HuH-7 (cell line): ENCODE measurements at regions not wholly inside any gene's neighbourhood (a gene's known extent, or its start where the extent isn't known, plus 50 kb on each side); places are given as distances from the start of the nearest gene placed in this dataset.

ENCODE experiments used
- DNase-seq: peaks from one replicate; pipeline ENCODE4 v3.0.0; 2011; ENCODE audit warnings: low spot score

DNA sequence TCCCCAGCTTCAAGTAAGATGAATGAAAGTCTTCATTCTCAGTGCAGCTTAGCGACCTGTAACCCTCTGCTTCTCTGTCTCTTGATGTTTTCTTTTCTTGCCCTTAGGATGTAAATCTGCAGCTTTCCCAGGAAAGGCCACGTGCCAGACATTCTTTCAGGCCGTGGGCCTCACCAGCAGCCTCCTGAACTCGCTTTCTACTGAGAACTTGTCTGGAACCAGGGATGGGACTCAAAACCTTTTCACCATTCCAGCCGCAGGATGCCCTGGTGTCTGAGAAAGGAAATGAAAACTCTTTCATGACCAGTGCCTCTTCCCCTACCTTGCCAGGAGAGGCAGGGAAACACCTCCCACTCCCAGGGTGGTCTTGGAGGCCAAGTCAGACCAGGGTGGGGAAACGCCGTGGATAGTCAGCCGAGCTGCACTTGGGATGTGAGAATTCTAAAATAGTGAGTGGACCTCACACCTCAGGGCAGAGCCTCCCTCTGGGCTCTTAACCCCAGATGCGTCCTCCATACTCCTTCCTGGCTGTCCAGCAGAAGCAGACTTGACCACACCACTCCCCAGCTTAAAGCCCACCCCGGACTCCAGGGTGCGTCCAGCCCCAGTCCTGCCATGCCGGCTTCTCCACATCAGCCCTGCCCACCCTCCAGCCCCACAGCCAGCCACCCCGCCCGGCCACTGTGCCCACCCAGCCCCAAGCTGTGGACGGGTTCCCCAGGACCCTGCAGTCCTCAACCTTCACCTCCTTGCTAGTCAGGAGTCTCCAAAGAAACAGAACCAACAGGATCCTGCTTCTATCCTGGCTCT lies 115.5 kb downstream of the TWIST2 start:
- no peak for DNase-seq

GRCh38 chr2:238963971-238964328 lies 116.1 kb downstream of the TWIST2 start:
- DNase-seq = no peak

- DNase-seq = no peak
Observed at GRCh38 chr2:238964544-238965067, 116.7 kb downstream of the TWIST2 start.

- no peak for DNase-seq
Observed at GRCh38 chr2:238965371-238966071, 117.6 kb downstream of the TWIST2 start.

DNA sequence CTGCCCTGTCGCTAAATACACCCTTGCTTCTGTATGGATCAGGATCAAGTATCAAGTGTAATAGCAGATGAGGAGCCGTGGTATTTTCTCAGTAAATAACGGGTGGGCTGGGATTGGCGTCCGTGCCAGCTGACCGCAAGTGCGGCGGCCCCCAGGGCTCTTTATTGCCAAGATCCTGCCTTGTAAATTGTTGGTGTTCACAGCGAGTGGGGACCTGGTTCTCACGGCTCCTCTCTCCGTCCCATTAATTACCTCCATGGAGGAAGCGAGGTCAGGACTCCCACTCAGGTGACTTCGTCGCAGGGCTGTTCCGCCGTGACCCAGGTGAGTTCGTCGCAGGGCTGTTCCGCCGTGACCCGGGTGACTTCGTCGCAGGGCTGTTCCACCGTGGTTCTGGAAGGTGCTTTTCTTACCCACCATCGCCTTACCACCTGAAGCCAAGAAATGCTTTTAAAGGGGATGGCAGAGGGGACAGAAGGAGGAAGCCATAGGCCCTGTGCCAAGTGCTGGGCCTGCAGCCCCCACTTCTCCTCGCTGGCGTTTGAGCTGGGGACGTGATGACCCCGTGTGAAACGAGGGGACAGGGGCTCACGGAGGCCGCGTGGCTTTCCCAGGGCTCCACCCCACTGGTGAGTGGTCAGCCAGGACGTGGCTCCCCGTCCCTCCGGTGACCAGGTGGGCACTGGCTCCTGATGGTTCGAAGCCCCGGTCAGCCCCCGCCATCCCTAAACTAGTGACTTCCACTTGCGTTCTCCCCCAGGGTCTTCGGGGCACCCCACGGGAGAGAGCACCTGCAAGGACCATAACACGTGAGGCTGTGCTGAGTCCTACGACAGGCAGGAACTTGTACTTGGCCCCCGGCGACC lies 118.4 kb downstream of the TWIST2 start:
- DNase-seq = no peak

- no peak for DNase-seq
Observed at GRCh38 chr2:238967031-238967977, 119.4 kb downstream of the TWIST2 start.

DNA sequence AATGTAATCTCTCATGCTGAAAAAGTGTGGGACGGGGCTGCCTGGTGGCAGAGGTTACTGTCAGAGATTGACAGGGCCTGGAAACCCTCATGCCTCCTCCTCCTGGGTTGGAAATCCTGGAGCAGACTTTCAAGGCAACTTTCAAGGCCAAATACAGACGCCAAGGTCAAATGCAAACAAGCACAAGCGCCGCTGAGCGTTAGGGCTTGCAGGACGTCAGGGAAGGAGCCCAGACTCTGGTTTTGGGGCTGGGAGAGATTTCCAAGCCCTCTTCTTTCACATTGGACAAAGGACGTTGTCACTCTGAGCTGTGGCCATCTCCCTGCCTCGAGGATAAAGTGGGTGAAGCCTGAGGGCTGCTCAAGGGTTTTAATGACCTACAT lies 120.1 kb downstream of the TWIST2 start:
- DNase-seq = no peak

DNA sequence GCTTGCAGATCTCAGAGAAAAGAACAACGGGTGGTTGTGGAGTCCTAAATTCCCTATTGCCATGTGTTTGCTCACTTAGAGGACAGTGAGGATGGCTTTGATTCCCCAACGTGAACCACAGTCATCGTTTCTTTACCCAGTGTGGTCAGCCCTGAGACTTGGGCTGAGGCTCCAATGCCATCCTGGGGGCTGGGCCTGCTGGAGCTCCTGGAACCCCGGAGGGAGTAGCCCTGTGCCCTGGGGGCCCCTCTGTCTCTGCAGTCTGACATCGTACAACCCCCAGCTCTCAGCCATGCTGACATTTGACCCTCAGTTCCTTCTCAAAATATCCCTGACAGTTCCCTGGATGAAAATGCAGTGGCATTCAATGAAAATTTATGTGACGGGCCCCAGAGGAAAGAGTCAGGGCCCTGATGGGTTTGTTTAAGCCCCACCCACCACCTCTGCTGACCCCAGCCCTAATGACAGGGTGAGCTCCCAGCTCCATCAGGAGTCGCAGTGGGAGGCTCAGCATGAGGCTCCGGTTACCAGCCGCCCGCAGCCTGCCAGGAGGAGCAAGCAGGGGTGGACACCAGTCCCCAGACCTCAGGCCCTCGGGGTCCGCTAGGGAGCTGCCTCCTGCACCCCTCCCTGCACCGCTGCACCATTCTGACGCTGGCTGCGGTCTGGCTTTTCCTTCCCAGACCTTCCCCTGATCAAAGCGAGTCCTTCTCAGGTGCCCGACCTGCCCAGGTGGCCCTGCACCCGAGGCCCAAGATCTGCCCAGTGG lies 120.9 kb downstream of the TWIST2 start:
- DNase-seq = no peak

- DNase-seq = no peak
Observed at GRCh38 chr2:238969857-238970256, 122.0 kb downstream of the TWIST2 start.

DNA sequence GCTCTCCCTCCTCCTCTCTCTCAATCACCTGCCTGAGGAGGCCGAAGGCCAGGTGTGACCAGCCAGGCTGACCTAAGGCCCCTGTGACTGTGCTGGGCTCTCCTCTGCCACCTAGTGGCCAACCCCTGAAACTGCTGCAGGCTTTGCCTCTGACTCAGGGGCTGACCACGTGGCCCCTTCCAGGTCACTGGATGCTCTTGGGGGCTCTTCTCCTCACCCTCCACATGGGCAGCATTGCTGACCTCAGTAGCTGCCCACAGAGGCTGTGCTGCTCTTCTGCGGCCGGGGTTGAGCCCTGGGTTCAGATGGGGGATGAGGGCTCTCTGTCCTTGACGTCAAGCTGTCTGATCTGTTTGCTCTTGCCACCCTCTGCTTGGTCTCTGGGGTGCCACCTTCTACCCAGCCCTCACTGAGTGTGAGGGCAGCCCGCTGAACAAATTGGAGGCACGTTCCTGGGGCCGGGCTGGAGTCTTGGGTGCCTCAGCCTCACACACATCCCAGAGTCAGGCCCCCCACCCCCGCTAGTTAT lies 122.7 kb downstream of the TWIST2 start:
- peak; percentile 82 for DNase-seq

- no peak for DNase-seq
Observed at GRCh38 chr2:238971318-238972145, 123.6 kb downstream of the TWIST2 start.

GRCh38 chr2:238972146-238972445 lies 124.2 kb downstream of the TWIST2 start:
- no peak for DNase-seq

DNA sequence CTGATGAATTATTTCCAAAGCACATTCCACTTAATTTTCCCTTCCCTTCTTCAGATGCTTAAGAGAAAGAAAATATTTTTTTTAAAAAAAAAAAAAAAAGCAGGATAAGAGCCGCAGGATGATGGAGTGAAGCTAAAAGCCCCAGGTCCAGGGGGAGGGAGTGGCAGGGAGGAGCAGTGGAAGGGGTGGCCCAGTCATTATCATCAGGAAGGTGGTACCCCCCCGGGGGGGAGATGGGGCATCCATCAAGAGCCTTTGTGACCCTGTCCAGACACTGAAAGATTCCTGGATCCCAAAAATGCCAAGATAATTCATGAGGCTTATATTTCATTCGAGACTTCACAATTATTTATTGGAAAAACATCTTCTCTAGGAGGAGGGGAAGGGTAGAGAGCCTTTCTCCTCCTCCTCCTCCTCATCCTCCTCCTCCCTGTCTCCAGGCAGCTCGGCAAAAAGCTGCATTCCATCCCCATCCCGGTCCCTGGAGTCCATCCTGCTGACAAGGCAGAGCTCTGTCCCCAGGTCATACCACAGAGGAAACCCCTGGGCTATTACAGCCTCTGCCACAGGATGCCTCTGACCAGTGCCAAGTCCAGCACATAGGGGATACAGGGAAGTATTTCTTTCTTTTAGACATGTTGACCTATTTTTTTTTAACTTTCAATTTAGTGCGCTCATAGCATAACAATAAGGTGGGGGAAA lies 125.3 kb downstream of the TWIST2 start:
- no peak for DNase-seq

DNA sequence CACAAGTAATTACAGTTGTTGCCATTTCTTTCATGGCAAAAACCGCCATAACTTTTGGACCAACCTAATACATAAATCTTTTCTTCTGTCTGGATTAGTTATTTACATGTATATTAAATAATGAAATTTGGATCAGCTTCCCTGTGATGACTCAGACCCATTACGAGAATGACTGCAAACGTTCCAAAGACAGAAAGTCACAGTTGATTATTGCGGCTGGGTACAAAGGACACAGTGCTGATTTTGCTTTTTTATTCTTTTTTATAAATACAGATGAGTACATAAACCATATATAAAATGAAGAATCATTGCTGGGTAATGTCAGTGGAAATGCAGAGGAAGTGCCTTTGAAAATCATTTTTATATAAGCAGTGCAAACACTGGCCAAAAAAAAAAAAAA lies 126.2 kb downstream of the TWIST2 start:
- DNase-seq = no peak

GRCh38 chr2:238974501-238975166 lies 126.7 kb downstream of the TWIST2 start:
- DNase-seq = no peak

- DNase-seq = no peak
Observed at GRCh38 chr2:238975408-238975807, 127.5 kb downstream of the TWIST2 start.

DNA sequence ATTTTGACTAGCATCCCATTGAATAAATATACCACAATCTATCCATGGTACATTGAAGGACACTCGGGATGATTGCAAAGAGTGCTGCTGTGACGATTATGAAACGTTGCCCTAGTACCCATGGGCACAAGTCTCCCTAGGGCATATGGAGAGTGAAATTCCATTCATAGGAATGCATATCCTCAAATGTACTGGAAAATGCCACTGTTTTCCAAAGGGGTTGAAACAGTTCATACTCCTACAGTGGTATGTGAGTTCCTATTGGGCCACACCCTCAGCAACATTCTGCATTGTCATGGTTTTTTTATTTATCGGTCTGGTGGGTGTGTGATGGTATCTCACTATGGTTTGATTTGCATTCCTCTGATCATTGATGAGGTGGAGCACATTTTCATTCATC lies 130.6 kb downstream of the TWIST2 start:
- DNase-seq = no peak

- DNase-seq = no peak
Observed at GRCh38 chr2:238979636-238980035, 131.8 kb downstream of the TWIST2 start.
